DND-41 (cell line): ENCODE measurements at regions not wholly inside any gene's neighbourhood (a gene's known extent, or its start where the extent isn't known, plus 50 kb on each side); places are given as distances from the start of the nearest gene placed in this dataset.

ENCODE experiments used
- ATAC-seq: fragments of 200-7000 bp; cut with Tn5 transposase; 3 replicates; pipeline ENCODE4 v1.9.1; 2021; ENCODE audit warnings: low read depth; ENCODE audit not compliant: insufficient read depth
- DNase-seq: peaks from one replicate; pipeline ENCODE4 v3.0.0-alpha.2; 2020
- H2AFZ ChIP-seq: 2 replicates; pipeline ENCODE4 v1.6.0; 2012; ENCODE audit warnings: low read depth, low read length
- H3K27ac ChIP-seq: 2 replicates; pipeline ENCODE4 v1.5.1; 2012; ENCODE audit warnings: low read length, inconsistent platforms
- H3K27me3 ChIP-seq: fragments of 200-600 bp; sonication (generic); 2 replicates; pipeline ENCODE4 v1.6.0; 2012; ENCODE audit warnings: low read length, mild to moderate bottlenecking, inconsistent platforms; ENCODE audit not compliant: insufficient read depth, poor library complexity
- H3K36me3 ChIP-seq: 2 replicates; pipeline ENCODE4 v1.5.1; 2012; ENCODE audit warnings: low read length, inconsistent platforms; ENCODE audit not compliant: insufficient read depth
- H3K4me1 ChIP-seq: 2 replicates; pipeline ENCODE4 v1.5.1; 2012; ENCODE audit warnings: mild to moderate bottlenecking, low read length; ENCODE audit not compliant: insufficient read depth
- H3K4me2 ChIP-seq: 2 replicates; pipeline ENCODE4 v1.6.0; 2012; ENCODE audit warnings: mild to moderate bottlenecking, moderate library complexity, low read length, inconsistent platforms; ENCODE audit not compliant: insufficient read depth
- H3K4me3 ChIP-seq, 2 experiments: fragments of 200-600 bp in 1 of 2; shearing (Covaris generic) in 1 of 2; 2 replicates each; pipeline ENCODE4 v1.5.1; 2012 to 2016; ENCODE audit warnings: inconsistent platforms in 2 of 2, low read length in 2 of 2, mild to moderate bottlenecking in 2 of 2, low read depth in 1 of 2, moderate library complexity in 1 of 2
- H3K79me2 ChIP-seq: 2 replicates; pipeline ENCODE4 v1.6.0; 2012; ENCODE audit warnings: low read length, inconsistent platforms; ENCODE audit not compliant: insufficient read depth
- H3K9ac ChIP-seq: 2 replicates; pipeline ENCODE4 v1.6.0; 2012; ENCODE audit warnings: low read depth, mild to moderate bottlenecking, inconsistent platforms, low read length, moderate library complexity
- H3K9me3 ChIP-seq: 2 replicates; pipeline ENCODE4 v1.5.1; 2012; ENCODE audit warnings: low read length, moderate library complexity, mild to moderate bottlenecking, inconsistent platforms; ENCODE audit not compliant: insufficient read depth, severe bottlenecking
- H4K20me1 ChIP-seq: 2 replicates; pipeline ENCODE4 v1.6.0; 2012; ENCODE audit warnings: low read length; ENCODE audit not compliant: insufficient read depth
- EZH2 ChIP-seq: IDR thresholded peaks from 3 replicates; pipeline ENCODE4 v1.6.1; 2012; ENCODE audit warnings: borderline replicate concordance, low read depth, mild to moderate bottlenecking, moderate library complexity, low read length, inconsistent platforms; ENCODE audit not compliant: severe bottlenecking
- TF ChIP-seq, protein P1 (sequence below): IDR thresholded peaks from 2 replicates; pipeline ENCODE4 v1.5.1; 2012; ENCODE audit warnings: borderline replicate concordance, low read length, moderate library complexity, mild to moderate bottlenecking; ENCODE audit not compliant: poor library complexity, severe bottlenecking; ENCODE audit errors: extremely low read depth

DNA sequence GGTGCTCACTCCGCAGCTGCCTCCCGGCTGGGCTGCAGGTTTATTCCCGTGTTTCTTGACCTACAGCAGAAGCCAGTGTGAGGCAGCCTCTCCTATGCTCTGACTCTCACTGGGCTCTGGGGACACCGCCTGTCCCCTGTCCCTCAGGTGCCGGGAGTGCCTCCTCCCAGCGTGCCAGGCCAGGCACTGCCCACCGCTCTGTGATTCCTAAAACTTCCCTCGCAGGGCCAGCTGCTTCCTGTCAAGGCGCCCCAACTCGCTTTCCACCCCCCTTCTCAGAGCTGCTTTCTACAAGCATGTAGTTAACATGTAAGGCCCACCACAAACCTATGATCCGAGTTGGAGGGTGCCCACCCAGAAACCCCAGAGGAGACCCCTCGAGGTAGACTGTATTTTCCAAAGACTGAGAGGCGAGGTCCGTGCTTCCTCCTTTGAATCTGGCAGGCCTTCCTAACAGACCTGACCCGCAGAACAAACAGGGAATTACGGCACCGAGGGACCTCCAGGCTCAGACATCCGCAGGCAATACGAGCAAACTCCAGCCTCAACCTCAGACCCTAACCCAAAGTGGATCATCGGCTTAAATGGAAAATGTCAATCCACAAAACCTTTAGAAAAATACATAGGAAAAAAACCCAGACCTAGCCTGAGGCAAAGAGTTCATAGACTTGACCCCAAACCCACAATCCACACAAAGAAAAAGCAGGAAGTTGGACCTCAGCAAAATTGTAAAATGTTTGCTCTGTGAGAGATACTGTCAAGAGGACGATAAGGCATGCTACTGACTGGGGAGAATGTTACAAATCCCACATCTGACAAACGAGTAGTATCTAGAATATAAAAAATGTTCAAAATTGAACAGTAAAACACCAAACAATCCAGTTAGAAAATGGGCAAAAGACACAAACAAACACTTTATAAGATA lies 121.3 kb upstream of the IQSEC1 start:
- Histone ChIP-seq H3K9ac (no peak overlapping the region), H3K4me3 (no peak overlapping the region), H3K27ac (no peak overlapping the region), H3K36me3 (no peaks in the 10 kb centered on the region), H3K9me3 (no peaks in the 10 kb centered on the region), H3K4me1 (peaks cover 7% of the 10 kb centered on the region; the same call in 1 of the 2 replicates), H3K4me2 (no peak overlapping the region), H3K79me2 (no peaks in the 10 kb centered on the region), H3K27me3 (no peaks in the 10 kb centered on the region), H2AFZ (no peak overlapping the region), H4K20me1 (no peaks in the 10 kb centered on the region)
- no peak for DNase-seq
- no peak for TF ChIP-seq EZH2
- TF ChIP-seq, protein P1, sequence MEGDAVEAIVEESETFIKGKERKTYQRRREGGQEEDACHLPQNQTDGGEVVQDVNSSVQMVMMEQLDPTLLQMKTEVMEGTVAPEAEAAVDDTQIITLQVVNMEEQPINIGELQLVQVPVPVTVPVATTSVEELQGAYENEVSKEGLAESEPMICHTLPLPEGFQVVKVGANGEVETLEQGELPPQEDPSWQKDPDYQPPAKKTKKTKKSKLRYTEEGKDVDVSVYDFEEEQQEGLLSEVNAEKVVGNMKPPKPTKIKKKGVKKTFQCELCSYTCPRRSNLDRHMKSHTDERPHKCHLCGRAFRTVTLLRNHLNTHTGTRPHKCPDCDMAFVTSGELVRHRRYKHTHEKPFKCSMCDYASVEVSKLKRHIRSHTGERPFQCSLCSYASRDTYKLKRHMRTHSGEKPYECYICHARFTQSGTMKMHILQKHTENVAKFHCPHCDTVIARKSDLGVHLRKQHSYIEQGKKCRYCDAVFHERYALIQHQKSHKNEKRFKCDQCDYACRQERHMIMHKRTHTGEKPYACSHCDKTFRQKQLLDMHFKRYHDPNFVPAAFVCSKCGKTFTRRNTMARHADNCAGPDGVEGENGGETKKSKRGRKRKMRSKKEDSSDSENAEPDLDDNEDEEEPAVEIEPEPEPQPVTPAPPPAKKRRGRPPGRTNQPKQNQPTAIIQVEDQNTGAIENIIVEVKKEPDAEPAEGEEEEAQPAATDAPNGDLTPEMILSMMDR: no peak
- no peak for ATAC-seq

- no peak for TF ChIP-seq EZH2
- TF ChIP-seq, protein P1: no peak
- Histone ChIP-seq H3K4me3 (no peak overlapping the region), H3K27ac (no peak overlapping the region), H3K9ac (no peak overlapping the region), H3K4me1 (peaks cover 7% of the 10 kb centered on the region; the same call in 1 of the 2 replicates), H3K9me3 (no peaks in the 10 kb centered on the region), H3K36me3 (no peaks in the 10 kb centered on the region), H3K27me3 (no peaks in the 10 kb centered on the region), H2AFZ (no peak overlapping the region), H4K20me1 (no peaks in the 10 kb centered on the region), H3K4me2 (no peak overlapping the region), H3K79me2 (no peaks in the 10 kb centered on the region)
- DNase-seq: no peak
- no peak for ATAC-seq
Measured at GRCh38 chr3:13193320-13194284, 120.4 kb upstream of the IQSEC1 start.

DNA sequence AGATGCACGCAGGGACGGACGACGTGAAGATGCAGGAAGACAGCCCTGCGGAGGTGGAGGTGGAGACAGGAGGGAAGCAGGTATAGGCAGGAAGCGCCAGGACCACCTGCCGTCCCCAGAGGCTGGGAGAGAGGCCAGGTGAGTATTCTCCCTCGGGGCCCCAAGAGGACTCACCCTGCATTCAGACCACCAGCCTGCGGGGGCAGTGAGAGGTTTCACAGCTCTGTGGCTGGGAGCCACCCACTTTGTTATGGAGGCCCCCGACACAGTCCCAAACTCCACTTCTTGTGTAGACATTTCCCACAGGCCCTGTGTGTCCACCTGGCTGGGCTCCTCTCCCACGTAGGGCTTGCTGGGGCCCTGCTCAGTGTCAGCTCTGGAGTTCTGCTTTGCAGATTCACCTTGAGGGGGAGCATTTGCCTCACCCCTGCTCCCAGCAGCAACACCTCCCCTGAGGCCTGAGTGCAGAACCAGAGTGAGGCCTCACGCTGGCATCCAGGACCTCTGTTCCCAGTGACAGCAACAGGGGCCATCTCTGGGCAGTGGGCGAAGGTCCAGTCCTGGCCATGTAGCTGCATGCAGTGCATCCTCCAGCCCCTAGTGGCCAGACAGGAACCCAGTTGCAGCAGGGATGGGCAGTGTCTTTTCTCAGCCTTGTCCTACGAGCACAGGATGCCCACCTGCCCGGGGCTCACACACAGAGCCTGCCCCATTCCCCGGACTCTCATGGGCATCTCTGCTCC lies 119.4 kb upstream of the IQSEC1 start:
- no peak for DNase-seq
- no peak overlapping the region for H3K4me2 ChIP-seq
- ATAC-seq: no peak

More for the DNA sequence above, 119.4 kb upstream of the IQSEC1 start:
- Histone ChIP-seq H2AFZ (no peak overlapping the region), H3K27me3 (no peaks in the 10 kb centered on the region), H3K9me3 (no peaks in the 10 kb centered on the region), H3K27ac (no peak overlapping the region), H3K4me1 (peaks cover 7% of the 10 kb centered on the region; the same call in 1 of the 2 replicates), H3K9ac (no peak overlapping the region), H3K36me3 (no peaks in the 10 kb centered on the region), H4K20me1 (no peaks in the 10 kb centered on the region), H3K4me3 (no peak overlapping the region), H3K79me2 (no peaks in the 10 kb centered on the region)
- no peak for TF ChIP-seq EZH2
- TF ChIP-seq, protein P1: peak; percentile 40
